ENCODE measurements at regions not wholly inside any gene's neighbourhood (a gene's known extent, or its start where the extent isn't known, plus 50 kb on each side); places are given as distances from the start of the nearest gene placed in this dataset.

DNA sequence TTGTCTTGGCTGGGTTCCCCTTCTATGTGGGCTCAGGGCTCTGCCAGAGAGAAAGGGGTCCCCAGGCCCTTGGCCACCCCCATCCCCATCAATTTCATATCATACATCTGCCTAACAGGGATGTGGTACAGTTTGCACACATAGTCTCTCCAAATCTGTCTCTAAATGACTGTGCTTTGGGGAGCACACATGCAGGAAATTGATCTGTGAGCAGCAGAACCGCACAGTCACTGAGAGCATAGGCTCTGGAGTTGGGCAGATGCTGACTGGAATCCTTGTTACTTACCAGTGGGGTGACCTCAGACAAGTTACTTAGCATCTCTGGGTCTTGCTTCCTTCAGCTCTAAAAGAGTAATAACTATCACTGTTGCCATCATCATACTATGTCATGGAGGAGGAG, 273.9 kb downstream of the ABHD5 start:
- no peak overlapping the region for H3K4me3 Mint-ChIP-seq
- Histone ChIP-seq H3K79me2 (ENCODE audit: control insufficient read depth, insufficient read depth, low read length) (no peaks in the 10 kb centered on the region), H3K27ac (ENCODE audit: low read length in 2 of 2) (no peak overlapping the region), H3K4me1 (ENCODE audit: control insufficient read depth in 2 of 2, insufficient read depth in 2 of 2, low read length in 2 of 2) (no peaks in the 10 kb centered on the region), H2AFZ (ENCODE audit: insufficient read depth, low read depth, low read length, poor library complexity, severe bottlenecking) (no peak overlapping the region), H3K9me3 (ENCODE audit: control extremely low read depth in 1 of 3, control insufficient read depth in 2 of 3, insufficient read depth in 1 of 3, low read length in 2 of 3) (no peaks in the 10 kb centered on the region), H3K36me3 (replicated peaks in 1 of 2; ENCODE audit: control extremely low read depth in 1 of 2, control insufficient read depth in 1 of 2, extremely low read depth in 1 of 2, insufficient read depth in 2 of 2, low read length in 1 of 2) (no peaks in the 10 kb centered on the region), H3K27me3 (replicated peaks in 1 of 4; ENCODE audit: control extremely low read depth in 1 of 4, control insufficient read depth in 3 of 4, insufficient read depth in 4 of 4, low read length in 3 of 4) (peaks cover 0 to 5% (median 0%) of the 10 kb centered on the region in 4 experiments), H3K4me2 (replicated peaks; ENCODE audit: low read depth, low read length, poor library complexity, severe bottlenecking) (no peak overlapping the region), H4K20me1 (ENCODE audit: control insufficient read depth, insufficient read depth, low read length, poor library complexity, severe bottlenecking) (no peaks in the 10 kb centered on the region), H3K9ac (ENCODE audit: low read length) (no peak overlapping the region), H3K4me3 (ENCODE audit: control extremely low read depth in 1 of 5, extremely low read depth in 1 of 5, insufficient read depth in 1 of 5, low read depth in 2 of 5, low read length in 4 of 5) (no peak overlapping the region)
- ChIA-PET POLR2A (no interaction called here), CTCF (no interaction called here)
- H3K27me3 Mint-ChIP-seq, result peaks cover 16% of the 10 kb centered on the region
- TF ChIP-seq, protein P1, sequence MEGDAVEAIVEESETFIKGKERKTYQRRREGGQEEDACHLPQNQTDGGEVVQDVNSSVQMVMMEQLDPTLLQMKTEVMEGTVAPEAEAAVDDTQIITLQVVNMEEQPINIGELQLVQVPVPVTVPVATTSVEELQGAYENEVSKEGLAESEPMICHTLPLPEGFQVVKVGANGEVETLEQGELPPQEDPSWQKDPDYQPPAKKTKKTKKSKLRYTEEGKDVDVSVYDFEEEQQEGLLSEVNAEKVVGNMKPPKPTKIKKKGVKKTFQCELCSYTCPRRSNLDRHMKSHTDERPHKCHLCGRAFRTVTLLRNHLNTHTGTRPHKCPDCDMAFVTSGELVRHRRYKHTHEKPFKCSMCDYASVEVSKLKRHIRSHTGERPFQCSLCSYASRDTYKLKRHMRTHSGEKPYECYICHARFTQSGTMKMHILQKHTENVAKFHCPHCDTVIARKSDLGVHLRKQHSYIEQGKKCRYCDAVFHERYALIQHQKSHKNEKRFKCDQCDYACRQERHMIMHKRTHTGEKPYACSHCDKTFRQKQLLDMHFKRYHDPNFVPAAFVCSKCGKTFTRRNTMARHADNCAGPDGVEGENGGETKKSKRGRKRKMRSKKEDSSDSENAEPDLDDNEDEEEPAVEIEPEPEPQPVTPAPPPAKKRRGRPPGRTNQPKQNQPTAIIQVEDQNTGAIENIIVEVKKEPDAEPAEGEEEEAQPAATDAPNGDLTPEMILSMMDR (IDR thresholded peaks at IDR 0.05), result no peak
- no peak for TF ChIP-seq EZH2 (IDR thresholded peaks at IDR 0.05; ENCODE audit: borderline replicate concordance, insufficient read depth, low read depth, low read length, poor library complexity, severe bottlenecking)
- no peaks in the 10 kb centered on the region for H3K9me3 Mint-ChIP-seq (ENCODE audit: insufficient read depth)
- intact Hi-C loops (cut with micrococcal nuclease), result no loop called here
- H3K4me1 Mint-ChIP-seq, result no peaks in the 10 kb centered on the region
- WGBS (ENCODE audit: insufficient coverage), result 78% methylated on average over 1 of the region's 1 CpG
- no peak for ATAC-seq (ENCODE audit: low read depth)
- no peak for DNase-seq
- H3K27ac Mint-ChIP-seq, result no peak overlapping the region

DNA sequence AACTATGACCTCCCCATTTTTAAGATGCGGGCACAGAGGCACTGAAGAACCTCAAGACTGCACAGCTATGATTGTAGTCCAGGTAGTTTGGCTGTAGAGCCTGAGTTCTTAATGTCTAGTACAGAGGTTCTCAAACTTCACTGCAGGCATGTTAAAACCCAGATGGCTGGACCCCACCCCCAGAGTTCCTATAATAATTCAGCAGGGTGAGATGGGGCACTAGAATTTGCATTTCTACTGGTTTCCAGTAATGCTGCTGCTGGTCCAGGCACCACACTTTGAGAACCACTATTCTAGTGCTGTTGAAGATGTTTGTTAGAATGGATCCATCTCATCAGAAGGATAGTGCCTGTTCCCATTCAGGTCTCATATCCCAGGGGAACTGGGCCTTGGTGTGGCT, 274.9 kb downstream of the ABHD5 start:
- Histone ChIP-seq H2AFZ (ENCODE audit: insufficient read depth, low read depth, low read length, poor library complexity, severe bottlenecking) (no peak overlapping the region), H3K27ac (ENCODE audit: low read length in 2 of 2) (no peak overlapping the region), H3K27me3 (replicated peaks in 1 of 4; ENCODE audit: control extremely low read depth in 1 of 4, control insufficient read depth in 3 of 4, insufficient read depth in 4 of 4, low read length in 3 of 4) (peaks cover 0 to 5% (median 0%) of the 10 kb centered on the region in 4 experiments), H3K36me3 (replicated peaks in 1 of 2; ENCODE audit: control extremely low read depth in 1 of 2, control insufficient read depth in 1 of 2, extremely low read depth in 1 of 2, insufficient read depth in 2 of 2, low read length in 1 of 2) (no peaks in the 10 kb centered on the region), H3K9me3 (ENCODE audit: control extremely low read depth in 1 of 3, control insufficient read depth in 2 of 3, insufficient read depth in 1 of 3, low read length in 2 of 3) (no peaks in the 10 kb centered on the region), H3K9ac (ENCODE audit: low read length) (no peak overlapping the region), H3K4me2 (replicated peaks; ENCODE audit: low read depth, low read length, poor library complexity, severe bottlenecking) (no peak overlapping the region), H4K20me1 (ENCODE audit: control insufficient read depth, insufficient read depth, low read length, poor library complexity, severe bottlenecking) (no peaks in the 10 kb centered on the region), H3K4me1 (ENCODE audit: control insufficient read depth in 2 of 2, insufficient read depth in 2 of 2, low read length in 2 of 2) (no peaks in the 10 kb centered on the region), H3K4me3 (ENCODE audit: control extremely low read depth in 1 of 5, extremely low read depth in 1 of 5, insufficient read depth in 1 of 5, low read depth in 2 of 5, low read length in 4 of 5) (no peak overlapping the region), H3K79me2 (ENCODE audit: control insufficient read depth, insufficient read depth, low read length) (no peaks in the 10 kb centered on the region)
- POLR2A ChIA-PET, result no interaction called here
- Mint-ChIP-seq H3K27me3 (peaks cover 16% of the 10 kb centered on the region), H3K27ac (no peak overlapping the region), H3K4me1 (no peaks in the 10 kb centered on the region), H3K4me3 (no peak overlapping the region), H3K9me3 (ENCODE audit: insufficient read depth) (no peaks in the 10 kb centered on the region)
- ATAC-seq (ENCODE audit: low read depth) (no peak), DNase-seq (no peak)
- WGBS (ENCODE audit: insufficient coverage), result no CpG with 5 or more reads among the region's 1 CpG
- TF ChIP-seq, protein P1 (IDR thresholded peaks at IDR 0.05), result no peak
- no peak for TF ChIP-seq EZH2 (IDR thresholded peaks at IDR 0.05; ENCODE audit: borderline replicate concordance, insufficient read depth, low read depth, low read length, poor library complexity, severe bottlenecking)
- intact Hi-C loops (cut with micrococcal nuclease), result no loop called here
- CTCF ChIA-PET, result no interaction called here
